ENCODE measurements at regions not wholly inside any gene's neighbourhood (a gene's known extent, or its start where the extent isn't known, plus 50 kb on each side); places are given as distances from the start of the nearest gene placed in this dataset.

GRCh38 chr2:175648577-175649063 is 353.4 kb downstream of the LNPK start:
- TF ChIP-seq CTCF (IDR thresholded peaks at IDR 0.05; ENCODE audit: low read depth, low read length, missing input control) (no peak), REST (IDR thresholded peaks at IDR 0.05) (no peak), GABPA (IDR thresholded peaks at IDR 0.05 in 1 of 2, conservative IDR thresholded peaks at IDR 0.05 in 1 of 2) (no peak), TAF1 (conservative IDR thresholded peaks at IDR 0.05) (no peak), RXRA (IDR thresholded peaks at IDR 0.05) (no peak), ZBTB33 (IDR thresholded peaks at IDR 0.05) (no peak), RAD21 (IDR thresholded peaks at IDR 0.05) (no peak), FOXA1 (IDR thresholded peaks at IDR 0.05) (no peak), YY1 (IDR thresholded peaks at IDR 0.05) (no peak), ATF3 (IDR thresholded peaks at IDR 0.05) (no peak), EGR1 (IDR thresholded peaks at IDR 0.05; ENCODE audit: low read depth in 2 of 2) (no peak), NR2F2 (IDR thresholded peaks at IDR 0.05) (no peak)
